ENCODE measurements at regions not wholly inside any gene's neighbourhood (a gene's known extent, or its start where the extent isn't known, plus 50 kb on each side); places are given as distances from the start of the nearest gene placed in this dataset.

GRCh38 chr12:47602325-47602724 lies 103.5 kb downstream of the RPAP3 start (continued):
- TF ChIP-seq ZNF174 (tag by site-specific recombination; IDR thresholded peaks at IDR 0.05) (no peak), GLI2 (tag by site-specific recombination; IDR thresholded peaks at IDR 0.05; ENCODE audit: borderline replicate concordance, low read depth) (no peak), ZNF146 (tag by site-specific recombination; IDR thresholded peaks at IDR 0.05) (no peak), YY2 (tag by site-specific recombination; IDR thresholded peaks at IDR 0.05) (no peak), ZNF518A (tag by site-specific recombination; conservative IDR thresholded peaks at IDR 0.05; ENCODE audit: low read depth) (no peak)
- TF ChIP-seq, protein P1, sequence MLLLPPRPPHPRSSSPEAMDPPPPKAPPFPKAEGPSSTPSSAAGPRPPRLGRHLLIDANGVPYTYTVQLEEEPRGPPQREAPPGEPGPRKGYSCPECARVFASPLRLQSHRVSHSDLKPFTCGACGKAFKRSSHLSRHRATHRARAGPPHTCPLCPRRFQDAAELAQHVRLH (tag by site-specific recombination; IDR thresholded peaks at IDR 0.05), result no peak

- ChIA-PET POLR2A (no interaction called here), CTCF (interaction anchor here (0.6 to 1.1 kb wide), 2 partner anchors 36 to 599 kb away, joined by 3 to 4 read pairs; no protein-coding TSS in a partner anchor)
Measured at GRCh38 chr12:47601071-47601470, 104.8 kb downstream of the RPAP3 start.

GRCh38 chr12:47591795-47592194 lies 114.0 kb downstream of the RPAP3 start:
- ChIA-PET CTCF (interaction anchor here (0.7 to 0.8 kb wide), 2 partner anchors 88 to 459 kb away, joined by 3 read pairs; no protein-coding TSS in a partner anchor), POLR2A (no interaction called here)
- H3K9me3 ChIP-seq (ENCODE audit: control insufficient read depth, insufficient read depth, low read depth, low read length), result no peaks in the 10 kb centered on the region
- no peak overlapping the region for H3K4me3 ChIP-seq (ENCODE audit: low read depth, low read length)
- TF ChIP-seq ZNF660 (tag by site-specific recombination; IDR thresholded peaks at IDR 0.05) (no peak), ZNF366 (tag by site-specific recombination; conservative IDR thresholded peaks at IDR 0.05) (no peak), ZNF707 (tag by site-specific recombination; IDR thresholded peaks at IDR 0.05) (no peak), ZNF157 (tag by site-specific recombination; IDR thresholded peaks at IDR 0.05) (no peak), KLF1 (tag by site-specific recombination; IDR thresholded peaks at IDR 0.05) (no peak), MYNN (tag by site-specific recombination; IDR thresholded peaks at IDR 0.05; ENCODE audit: borderline replicate concordance) (no peak), RBAK (tag by site-specific recombination; IDR thresholded peaks at IDR 0.05) (no peak), SP2 (tag by site-specific recombination; IDR thresholded peaks at IDR 0.05) (no peak)
- TF ChIP-seq, protein P2, sequence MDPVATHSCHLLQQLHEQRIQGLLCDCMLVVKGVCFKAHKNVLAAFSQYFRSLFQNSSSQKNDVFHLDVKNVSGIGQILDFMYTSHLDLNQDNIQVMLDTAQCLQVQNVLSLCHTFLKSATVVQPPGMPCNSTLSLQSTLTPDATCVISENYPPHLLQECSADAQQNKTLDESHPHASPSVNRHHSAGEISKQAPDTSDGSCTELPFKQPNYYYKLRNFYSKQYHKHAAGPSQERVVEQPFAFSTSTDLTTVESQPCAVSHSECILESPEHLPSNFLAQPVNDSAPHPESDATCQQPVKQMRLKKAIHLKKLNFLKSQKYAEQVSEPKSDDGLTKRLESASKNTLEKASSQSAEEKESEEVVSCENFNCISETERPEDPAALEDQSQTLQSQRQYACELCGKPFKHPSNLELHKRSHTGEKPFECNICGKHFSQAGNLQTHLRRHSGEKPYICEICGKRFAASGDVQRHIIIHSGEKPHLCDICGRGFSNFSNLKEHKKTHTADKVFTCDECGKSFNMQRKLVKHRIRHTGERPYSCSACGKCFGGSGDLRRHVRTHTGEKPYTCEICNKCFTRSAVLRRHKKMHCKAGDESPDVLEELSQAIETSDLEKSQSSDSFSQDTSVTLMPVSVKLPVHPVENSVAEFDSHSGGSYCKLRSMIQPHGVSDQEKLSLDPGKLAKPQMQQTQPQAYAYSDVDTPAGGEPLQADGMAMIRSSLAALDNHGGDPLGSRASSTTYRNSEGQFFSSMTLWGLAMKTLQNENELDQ (tag by site-specific recombination; IDR thresholded peaks at IDR 0.05; ENCODE audit: low read depth), result no peak
- no peaks in the 10 kb centered on the region for H3K4me1 ChIP-seq (ENCODE audit: control insufficient read depth, insufficient read depth, low read length)
- H3K27ac ChIP-seq (ENCODE audit: extremely low read depth, low read depth, low read length), result no peak overlapping the region
- H3K36me3 ChIP-seq (ENCODE audit: control insufficient read depth in 2 of 2, insufficient read depth in 1 of 2, low read length in 2 of 2), result no peaks in the 10 kb centered on the region

More at GRCh38 chr12:47601071-47601470, 104.8 kb downstream of the RPAP3 start:
- TF ChIP-seq, protein P3, sequence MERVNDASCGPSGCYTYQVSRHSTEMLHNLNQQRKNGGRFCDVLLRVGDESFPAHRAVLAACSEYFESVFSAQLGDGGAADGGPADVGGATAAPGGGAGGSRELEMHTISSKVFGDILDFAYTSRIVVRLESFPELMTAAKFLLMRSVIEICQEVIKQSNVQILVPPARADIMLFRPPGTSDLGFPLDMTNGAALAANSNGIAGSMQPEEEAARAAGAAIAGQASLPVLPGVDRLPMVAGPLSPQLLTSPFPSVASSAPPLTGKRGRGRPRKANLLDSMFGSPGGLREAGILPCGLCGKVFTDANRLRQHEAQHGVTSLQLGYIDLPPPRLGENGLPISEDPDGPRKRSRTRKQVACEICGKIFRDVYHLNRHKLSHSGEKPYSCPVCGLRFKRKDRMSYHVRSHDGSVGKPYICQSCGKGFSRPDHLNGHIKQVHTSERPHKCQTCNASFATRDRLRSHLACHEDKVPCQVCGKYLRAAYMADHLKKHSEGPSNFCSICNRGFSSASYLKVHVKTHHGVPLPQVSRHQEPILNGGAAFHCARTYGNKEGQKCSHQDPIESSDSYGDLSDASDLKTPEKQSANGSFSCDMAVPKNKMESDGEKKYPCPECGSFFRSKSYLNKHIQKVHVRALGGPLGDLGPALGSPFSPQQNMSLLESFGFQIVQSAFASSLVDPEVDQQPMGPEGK (tag by site-specific recombination; IDR thresholded peaks at IDR 0.05), result no peak
- no peak for TF ChIP-seq AEBP2 (tag by site-specific recombination; IDR thresholded peaks at IDR 0.05; ENCODE audit: borderline replicate concordance)
- H3K27ac ChIP-seq (ENCODE audit: extremely low read depth, low read depth, low read length), result no peak overlapping the region
- no peak overlapping the region for H3K4me3 ChIP-seq (ENCODE audit: low read depth, low read length)
- H3K4me1 ChIP-seq (ENCODE audit: control insufficient read depth, insufficient read depth, low read length), result no peaks in the 10 kb centered on the region
- no peaks in the 10 kb centered on the region for H3K36me3 ChIP-seq (ENCODE audit: control insufficient read depth in 2 of 2, insufficient read depth in 1 of 2, low read length in 2 of 2)
- no peaks in the 10 kb centered on the region for H3K9me3 ChIP-seq (ENCODE audit: control insufficient read depth, insufficient read depth, low read depth, low read length)
